ENCODE measurements at regions not wholly inside any gene's neighbourhood (a gene's known extent, or its start where the extent isn't known, plus 50 kb on each side); places are given as distances from the start of the nearest gene placed in this dataset.

- TF ChIP-seq CTCF (IDR thresholded peaks at IDR 0.05) (no peak), POLR2A (IDR thresholded peaks at IDR 0.05) (no peak)
These were observed 780.7 kb downstream of the NR2F1-AS1 start for GRCh38 chr5:92800365-92800764.

Data from heart left ventricle (tissue), 13 donors.